ENCODE measurements at regions not wholly inside any gene's neighbourhood (a gene's known extent, or its start where the extent isn't known, plus 50 kb on each side); places are given as distances from the start of the nearest gene placed in this dataset.

- Mint-ChIP-seq H3K36me3 (no peaks in the 10 kb centered on the region), H3K9me3 (peaks cover 2% of the 10 kb centered on the region), H3K27me3 (no peaks in the 10 kb centered on the region), H3K4me1 (no peaks in the 10 kb centered on the region), H3K27ac (no peak overlapping the region), H3K4me3 (no peak overlapping the region)
- POLR2A ChIA-PET, result no interaction called here
- DNase-seq, result no peak
- ATAC-seq (ENCODE audit: low read depth), result no peak
These were observed 722.7 kb downstream of the TSN start for GRCh38 chr2:122478117-122478516.

- POLR2A ChIA-PET, result no interaction called here
- Mint-ChIP-seq H3K4me1 (no peaks in the 10 kb centered on the region), H3K27me3 (no peaks in the 10 kb centered on the region), H3K9me3 (peaks cover 2% of the 10 kb centered on the region), H3K36me3 (no peaks in the 10 kb centered on the region), H3K4me3 (no peak overlapping the region), H3K27ac (no peak overlapping the region)
- DNase-seq (no peak), ATAC-seq (ENCODE audit: low read depth) (no peak)
These were observed 723.3 kb downstream of the TSN start for GRCh38 chr2:122478771-122479170.

- no peak for DNase-seq
- Mint-ChIP-seq H3K9me3 (peaks cover 2% of the 10 kb centered on the region), H3K27me3 (no peaks in the 10 kb centered on the region), H3K4me3 (no peak overlapping the region), H3K4me1 (no peaks in the 10 kb centered on the region), H3K27ac (no peak overlapping the region), H3K36me3 (no peaks in the 10 kb centered on the region)
- no peak for ATAC-seq (ENCODE audit: low read depth)
- POLR2A ChIA-PET, result no interaction called here
These were observed 725.2 kb downstream of the TSN start for GRCh38 chr2:122480501-122481243.

- ATAC-seq (ENCODE audit: low read depth) (no peak), DNase-seq (no peak)
- H3K4me1 Mint-ChIP-seq, result no peaks in the 10 kb centered on the region
- no peaks in the 10 kb centered on the region for H3K27me3 Mint-ChIP-seq
- no peaks in the 10 kb centered on the region for H3K36me3 Mint-ChIP-seq
- H3K9me3 Mint-ChIP-seq, result peaks cover 2% of the 10 kb centered on the region
- no peak overlapping the region for H3K4me3 Mint-ChIP-seq
- no peak overlapping the region for H3K27ac Mint-ChIP-seq
- POLR2A ChIA-PET, result no interaction called here
These were observed 725.8 kb downstream of the TSN start for GRCh38 chr2:122481244-122481622.

GRCh38 chr2:122481717-122482116 is 726.3 kb downstream of the TSN start:
- POLR2A ChIA-PET, result no interaction called here
- Mint-ChIP-seq H3K9me3 (peaks cover 2% of the 10 kb centered on the region), H3K27ac (no peak overlapping the region), H3K36me3 (no peaks in the 10 kb centered on the region), H3K4me1 (no peaks in the 10 kb centered on the region), H3K27me3 (no peaks in the 10 kb centered on the region), H3K4me3 (no peak overlapping the region)
- no peak for ATAC-seq (ENCODE audit: low read depth)
- DNase-seq, result no peak

GRCh38 chr2:122486086-122486485 is 730.6 kb downstream of the TSN start:
- Mint-ChIP-seq H3K4me1 (no peaks in the 10 kb centered on the region), H3K4me3 (no peak overlapping the region), H3K27ac (no peak overlapping the region), H3K27me3 (no peaks in the 10 kb centered on the region), H3K36me3 (no peaks in the 10 kb centered on the region), H3K9me3 (no peaks in the 10 kb centered on the region)
- ATAC-seq (ENCODE audit: low read depth), result no peak
- POLR2A ChIA-PET, result no interaction called here
- DNase-seq, result no peak

- Mint-ChIP-seq H3K36me3 (no peaks in the 10 kb centered on the region), H3K4me3 (no peak overlapping the region), H3K4me1 (no peaks in the 10 kb centered on the region), H3K9me3 (no peaks in the 10 kb centered on the region), H3K27ac (no peak overlapping the region), H3K27me3 (no peaks in the 10 kb centered on the region)
- ATAC-seq (ENCODE audit: low read depth) (no peak), DNase-seq (no peak)
- POLR2A ChIA-PET, result no interaction called here
These were observed 731.4 kb downstream of the TSN start for GRCh38 chr2:122486705-122487415.

GRCh38 chr2:122491011-122491410 is 735.6 kb downstream of the TSN start:
- ATAC-seq (ENCODE audit: low read depth) (no peak), DNase-seq (no peak)
- H3K27ac Mint-ChIP-seq, result no peak overlapping the region
- POLR2A ChIA-PET, result no interaction called here
- no peaks in the 10 kb centered on the region for H3K4me1 Mint-ChIP-seq
- no peaks in the 10 kb centered on the region for H3K9me3 Mint-ChIP-seq
- no peaks in the 10 kb centered on the region for H3K27me3 Mint-ChIP-seq
- no peaks in the 10 kb centered on the region for H3K36me3 Mint-ChIP-seq
- no peak overlapping the region for H3K4me3 Mint-ChIP-seq

GRCh38 chr2:122500316-122501105 is 745.1 kb downstream of the TSN start:
- no peak overlapping the region for H3K27ac Mint-ChIP-seq
- H3K4me1 Mint-ChIP-seq, result no peaks in the 10 kb centered on the region
- ATAC-seq (ENCODE audit: low read depth) (no peak), DNase-seq (no peak)
- H3K4me3 Mint-ChIP-seq, result no peak overlapping the region
- no peaks in the 10 kb centered on the region for H3K9me3 Mint-ChIP-seq
- POLR2A ChIA-PET, result no interaction called here
- H3K36me3 Mint-ChIP-seq, result no peaks in the 10 kb centered on the region
- H3K27me3 Mint-ChIP-seq, result no peaks in the 10 kb centered on the region

GRCh38 chr2:122506620-122507019 is 751.2 kb downstream of the TSN start:
- Mint-ChIP-seq H3K4me3 (no peak overlapping the region), H3K9me3 (no peaks in the 10 kb centered on the region), H3K27me3 (no peaks in the 10 kb centered on the region), H3K27ac (no peak overlapping the region), H3K36me3 (no peaks in the 10 kb centered on the region), H3K4me1 (no peaks in the 10 kb centered on the region)
- DNase-seq (no peak), ATAC-seq (ENCODE audit: low read depth) (no peak)
- POLR2A ChIA-PET, result no interaction called here

GRCh38 chr2:122507261-122507660 is 751.8 kb downstream of the TSN start:
- POLR2A ChIA-PET, result no interaction called here
- H3K27me3 Mint-ChIP-seq, result no peaks in the 10 kb centered on the region
- H3K9me3 Mint-ChIP-seq, result no peaks in the 10 kb centered on the region
- H3K4me3 Mint-ChIP-seq, result no peak overlapping the region
- DNase-seq (no peak), ATAC-seq (ENCODE audit: low read depth) (no peak)
- H3K36me3 Mint-ChIP-seq, result no peaks in the 10 kb centered on the region
- no peaks in the 10 kb centered on the region for H3K4me1 Mint-ChIP-seq
- no peak overlapping the region for H3K27ac Mint-ChIP-seq

- POLR2A ChIA-PET, result no interaction called here
- no peak overlapping the region for H3K4me3 Mint-ChIP-seq
- no peaks in the 10 kb centered on the region for H3K36me3 Mint-ChIP-seq
- no peaks in the 10 kb centered on the region for H3K9me3 Mint-ChIP-seq
- no peaks in the 10 kb centered on the region for H3K4me1 Mint-ChIP-seq
- no peak for DNase-seq
- no peak for ATAC-seq (ENCODE audit: low read depth)
- no peak overlapping the region for H3K27ac Mint-ChIP-seq
- H3K27me3 Mint-ChIP-seq, result no peaks in the 10 kb centered on the region
These were observed 756.6 kb downstream of the TSN start for GRCh38 chr2:122512091-122512490.

GRCh38 chr2:122514451-122514996 is 759.1 kb downstream of the TSN start:
- H3K27ac Mint-ChIP-seq, result no peak overlapping the region
- no peaks in the 10 kb centered on the region for H3K36me3 Mint-ChIP-seq
- no peak for ATAC-seq (ENCODE audit: low read depth)
- no peaks in the 10 kb centered on the region for H3K9me3 Mint-ChIP-seq
- no peak overlapping the region for H3K4me3 Mint-ChIP-seq
- no peaks in the 10 kb centered on the region for H3K4me1 Mint-ChIP-seq
- no peaks in the 10 kb centered on the region for H3K27me3 Mint-ChIP-seq
- DNase-seq, result no peak
- POLR2A ChIA-PET, result no interaction called here
